Epithelial cell of prostate (primary cell): ENCODE measurements at regions not wholly inside any gene's neighbourhood (a gene's known extent, or its start where the extent isn't known, plus 50 kb on each side); places are given as distances from the start of the nearest gene placed in this dataset.
A peak's percentile ranks its signal among the peaks of the same experiment; 100 is the strongest.
"Not testable (repeated sequence)": the region's sequence is repeated elsewhere in the genome, so short reads cannot be mapped to it uniquely, and the experiment has no call there.

Experiments used
- DNase-seq: peaks from one replicate; pipeline ENCODE4 v3.0.0-alpha.2; 2011; ENCODE audit warnings: low read depth, low spot score
- H3K27ac ChIP-seq: fragments of 450-650 bp; 2 replicates; pipeline ENCODE4 v1.5.1; 2017; ENCODE audit warnings: mild to moderate bottlenecking

DNA sequence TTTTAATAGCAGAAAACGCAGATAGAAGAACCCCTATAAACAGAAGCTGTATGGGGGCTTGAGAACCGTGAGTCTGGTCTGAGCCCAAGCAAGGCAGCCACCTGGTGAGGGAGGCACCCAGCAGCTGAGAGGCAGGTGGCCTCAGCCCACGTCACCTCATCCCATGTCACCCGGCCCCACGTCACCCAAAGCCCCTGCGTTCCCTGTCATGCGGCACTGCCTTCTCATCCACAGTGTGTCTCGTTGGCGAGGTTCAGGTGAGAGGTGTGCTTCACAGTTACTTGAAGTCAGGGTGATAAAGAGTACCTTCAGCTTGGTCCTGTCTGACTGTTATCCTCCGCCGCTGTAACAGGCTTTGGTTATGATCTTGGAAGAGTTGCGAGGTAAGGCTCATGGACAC, 80.6 kb upstream of the IRX4 start:
- peak overlapping the region; percentile 89 for H3K27ac ChIP-seq
- no peak for DNase-seq

DNA sequence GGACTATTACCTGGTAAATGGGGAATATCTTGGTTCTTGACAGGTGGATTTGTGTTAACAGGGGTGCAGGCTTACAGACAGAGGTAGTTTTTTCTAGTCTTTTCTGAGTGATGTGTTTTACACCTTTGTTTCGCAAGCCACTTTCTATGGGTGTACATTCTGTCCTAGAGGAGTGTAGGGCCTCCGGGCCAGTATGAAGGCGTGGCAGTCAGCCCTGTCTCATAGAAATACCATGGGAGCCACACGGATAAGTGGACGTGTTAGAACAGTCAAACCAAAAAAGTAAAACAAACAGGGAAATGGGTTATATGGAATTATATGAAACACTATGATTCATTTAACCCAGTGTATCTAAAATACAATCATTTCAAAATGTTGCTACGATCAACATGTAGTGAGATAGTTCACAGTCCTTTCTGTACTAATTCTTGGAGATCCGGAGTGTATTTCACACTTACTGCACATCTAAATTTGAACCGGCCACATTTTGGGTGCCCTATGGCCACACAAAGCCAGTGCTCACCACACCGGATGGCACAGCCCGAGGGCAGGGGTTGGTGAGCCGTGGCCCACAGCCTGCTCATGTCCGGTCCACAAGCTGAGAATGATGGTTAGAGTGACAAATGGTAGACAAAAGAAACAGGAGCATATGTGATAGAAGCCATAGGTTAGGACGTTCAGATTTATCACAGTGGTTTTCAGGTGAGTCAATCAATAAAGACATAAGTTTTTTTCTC, 80.1 kb upstream of the IRX4 start:
- DNase-seq: peak; percentile 91
- H3K27ac ChIP-seq: peak overlapping the region; percentile 89

DNA sequence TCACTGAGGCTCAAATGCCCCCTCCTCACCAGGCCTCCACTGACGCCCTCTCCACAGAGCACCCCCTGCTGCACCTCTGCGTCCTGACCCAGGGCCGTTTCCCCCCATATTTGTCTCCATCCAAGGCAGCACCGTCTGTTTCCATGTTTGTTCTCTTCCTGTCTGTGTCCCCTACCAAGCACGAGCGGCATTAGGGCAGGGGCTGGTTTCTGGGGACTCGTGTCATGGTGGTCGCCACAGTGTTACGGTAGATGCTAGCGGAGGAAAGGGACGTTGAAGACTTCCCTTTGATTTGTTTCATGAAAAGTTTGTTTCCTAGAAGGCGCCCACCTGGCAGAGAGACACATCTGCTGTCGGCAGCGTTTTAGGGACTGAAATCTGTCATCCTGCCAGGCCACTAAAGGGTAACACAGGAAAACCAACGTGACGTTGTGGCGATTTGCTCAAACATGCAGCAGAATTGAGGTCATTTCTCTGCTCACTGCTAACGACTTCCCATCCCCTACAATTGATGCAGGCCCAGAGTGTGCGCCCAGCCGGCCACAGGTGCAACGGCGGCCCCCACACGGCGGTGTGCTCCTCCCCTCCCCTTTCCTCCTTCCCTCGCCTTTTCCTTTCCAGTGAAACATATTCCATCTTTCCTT, 79.3 kb upstream of the IRX4 start:
- no peak for DNase-seq
- H3K27ac ChIP-seq: peak overlapping the region; percentile 89

DNA sequence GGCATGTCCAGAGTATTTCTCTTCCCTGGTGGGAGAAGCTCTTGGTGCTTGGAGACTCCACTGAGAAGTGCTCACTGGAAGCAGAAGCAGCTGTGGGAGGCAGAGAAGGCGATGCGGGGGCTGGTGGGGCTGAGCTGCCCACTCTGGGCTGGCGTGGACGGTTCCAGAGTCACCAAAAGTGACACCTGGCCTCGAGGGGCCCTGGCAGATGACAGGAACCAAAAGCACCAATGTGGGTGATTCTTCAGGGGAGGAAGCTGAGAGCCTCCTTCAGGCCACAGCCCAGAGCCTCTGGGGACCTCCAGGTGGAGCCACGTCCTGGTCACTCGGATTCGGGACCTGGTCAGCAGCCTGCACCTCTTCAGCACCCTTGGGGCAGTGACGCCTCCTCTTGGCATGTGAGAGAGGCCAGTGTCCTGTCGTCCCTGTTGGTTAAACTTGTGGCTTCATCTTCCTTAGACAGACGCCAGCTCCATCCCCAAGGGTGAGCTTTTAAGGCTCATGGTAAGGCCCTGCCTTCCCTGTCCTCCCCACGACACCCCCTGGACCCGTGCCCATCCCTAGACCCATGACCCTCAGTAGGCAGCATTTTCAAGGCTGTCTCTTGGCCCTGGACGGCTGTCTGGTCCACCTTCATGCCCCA, 78.7 kb upstream of the IRX4 start:
- no peak for DNase-seq
- no peak overlapping the region for H3K27ac ChIP-seq

DNA sequence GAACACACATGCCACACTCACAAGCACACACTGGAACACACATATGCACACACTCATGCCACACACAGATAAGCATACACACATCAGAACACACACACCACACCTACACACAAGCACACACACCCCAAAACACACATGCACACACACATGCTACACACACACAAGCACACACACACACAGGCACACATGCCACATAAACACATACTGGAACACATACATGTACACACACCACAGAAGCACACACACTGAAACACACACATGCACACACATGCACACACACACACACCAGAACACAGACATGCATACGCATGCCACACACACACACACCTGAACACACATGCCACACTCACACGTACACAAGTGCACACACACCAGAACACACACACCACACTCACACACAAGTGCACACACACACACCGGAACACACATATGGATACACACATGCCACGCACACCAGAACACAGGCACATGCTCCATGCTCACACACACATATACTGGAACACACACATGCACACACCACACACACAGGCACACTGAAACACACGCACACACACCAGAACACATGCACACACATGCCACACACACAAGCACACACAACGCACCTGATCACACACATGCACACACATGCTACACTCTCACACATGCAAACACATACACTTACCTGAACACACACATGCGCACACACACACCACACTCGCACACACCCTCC, 78.0 kb upstream of the IRX4 start:
- no peak overlapping the region for H3K27ac ChIP-seq
- DNase-seq: no peak

DNA sequence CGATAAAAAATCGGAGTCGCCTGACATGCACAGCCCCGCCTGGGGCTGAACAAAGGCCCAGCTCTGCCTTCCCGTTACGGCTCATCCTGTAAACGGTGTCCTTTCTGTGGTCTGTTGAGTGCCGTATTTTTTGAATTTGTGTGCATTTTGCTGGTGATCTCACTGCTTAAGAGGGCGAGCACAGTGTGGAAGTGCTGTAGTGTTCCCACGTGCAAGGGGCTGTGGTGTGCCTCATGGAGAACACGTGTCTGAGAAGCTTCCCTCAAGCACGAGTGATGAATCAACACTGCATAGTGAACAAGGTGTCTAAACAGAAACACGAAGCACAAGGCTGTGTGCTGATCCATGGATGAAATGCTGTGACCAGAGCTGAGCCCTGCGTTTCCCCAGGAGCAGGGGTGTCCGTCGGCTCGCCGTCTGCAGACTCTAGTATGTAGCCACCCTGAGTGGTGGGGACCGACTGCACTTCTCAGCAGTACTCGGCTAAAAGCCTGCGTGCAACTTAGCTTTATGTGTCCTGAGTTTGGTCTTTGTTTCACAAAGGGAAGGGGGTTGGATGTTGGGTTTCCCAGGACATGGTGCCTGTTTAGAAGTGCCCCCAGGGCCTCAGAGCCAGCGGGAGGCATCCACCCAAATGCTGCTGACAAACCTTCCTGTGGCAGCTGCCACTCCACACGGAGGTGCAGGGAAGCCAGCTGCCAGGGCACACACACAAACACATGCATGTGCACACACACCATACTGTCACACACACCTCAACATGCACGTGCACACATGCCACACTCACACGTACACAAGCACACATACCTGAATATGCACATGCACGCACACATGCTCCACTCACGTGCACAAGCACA, 77.2 kb upstream of the IRX4 start:
- H3K27ac ChIP-seq: no peak overlapping the region
- DNase-seq: no peak

DNA sequence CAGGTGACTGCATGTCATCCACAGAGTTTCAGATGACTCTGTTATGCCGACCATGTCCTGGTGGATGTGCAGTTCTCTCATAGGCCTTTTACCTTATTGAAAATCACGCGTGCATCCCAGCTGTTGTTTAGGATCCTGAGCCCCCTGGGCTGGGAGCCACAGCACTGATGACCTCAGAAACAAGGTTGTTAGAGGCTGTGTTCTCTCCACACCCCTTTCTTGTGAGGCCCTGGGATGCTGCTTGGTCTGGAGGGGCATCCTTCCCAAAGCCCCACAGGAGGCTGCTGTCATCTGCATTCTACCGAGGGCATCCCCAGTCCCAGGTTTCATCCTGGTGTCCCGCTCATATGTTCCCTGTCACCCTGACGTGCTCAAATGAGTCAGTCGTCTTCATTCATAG, 76.5 kb upstream of the IRX4 start:
- no peak for DNase-seq

DNA sequence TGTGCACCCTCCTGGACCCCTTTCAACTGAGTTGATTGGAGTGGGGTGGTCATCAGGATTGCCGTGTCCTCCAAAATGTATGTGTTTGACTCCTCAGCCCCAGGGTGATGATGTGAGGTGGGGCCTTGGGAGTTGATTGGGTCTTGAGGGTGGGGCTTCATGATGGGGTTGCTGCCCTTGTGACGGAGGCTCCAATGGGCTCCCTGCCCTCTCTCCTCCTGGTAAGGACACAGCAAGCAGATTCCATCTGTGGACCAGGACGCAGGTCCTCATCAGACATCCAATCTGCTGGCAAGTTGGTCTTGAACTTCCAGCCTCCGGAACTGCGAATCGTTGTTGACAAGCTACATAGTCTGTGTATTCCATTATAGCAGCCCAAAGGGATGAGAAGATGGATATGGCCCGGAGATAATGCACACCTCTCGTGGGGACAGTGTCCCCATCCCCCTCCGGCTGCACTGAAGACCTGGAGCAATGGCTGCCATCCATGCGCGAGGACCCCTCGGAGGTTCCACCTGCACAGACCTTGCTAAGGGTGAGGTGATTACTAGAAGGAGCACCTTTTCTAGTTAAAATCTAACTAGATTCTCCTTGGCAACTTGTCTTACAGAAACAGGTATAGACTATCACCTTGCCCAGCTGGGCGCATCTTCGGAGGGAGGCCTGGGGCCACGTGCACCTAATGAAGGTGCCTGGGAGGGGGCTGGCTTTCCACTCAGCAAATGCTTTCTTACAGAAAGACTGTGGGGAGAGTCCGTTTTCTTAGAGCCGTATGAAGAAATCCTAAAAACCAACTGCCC, 75.7 kb upstream of the IRX4 start:
- no peak for DNase-seq
- no peak overlapping the region for H3K27ac ChIP-seq

More for the DNA sequence above, 76.5 kb upstream of the IRX4 start:
- H3K27ac ChIP-seq: no peak overlapping the region

DNA sequence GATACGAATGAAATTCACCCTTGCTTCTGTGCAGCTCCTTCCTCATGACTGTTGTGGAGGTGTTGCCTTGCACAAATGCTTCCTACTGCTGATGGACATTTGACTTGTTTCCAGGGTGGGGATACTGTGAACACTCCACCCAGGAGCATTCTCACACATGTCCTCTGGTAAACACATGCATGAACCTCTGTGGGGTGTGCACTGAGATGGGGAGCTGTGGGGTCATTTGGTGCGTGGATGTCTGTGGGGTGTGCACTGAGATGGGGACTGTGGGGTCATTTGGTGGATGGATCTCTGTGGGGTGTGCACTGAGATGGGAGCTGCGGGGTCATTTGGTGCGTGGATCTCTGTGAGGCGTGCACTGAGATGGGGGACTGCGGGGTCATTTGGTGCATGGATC, 72.9 kb upstream of the IRX4 start:
- DNase-seq: no peak
- no peak overlapping the region for H3K27ac ChIP-seq

DNA sequence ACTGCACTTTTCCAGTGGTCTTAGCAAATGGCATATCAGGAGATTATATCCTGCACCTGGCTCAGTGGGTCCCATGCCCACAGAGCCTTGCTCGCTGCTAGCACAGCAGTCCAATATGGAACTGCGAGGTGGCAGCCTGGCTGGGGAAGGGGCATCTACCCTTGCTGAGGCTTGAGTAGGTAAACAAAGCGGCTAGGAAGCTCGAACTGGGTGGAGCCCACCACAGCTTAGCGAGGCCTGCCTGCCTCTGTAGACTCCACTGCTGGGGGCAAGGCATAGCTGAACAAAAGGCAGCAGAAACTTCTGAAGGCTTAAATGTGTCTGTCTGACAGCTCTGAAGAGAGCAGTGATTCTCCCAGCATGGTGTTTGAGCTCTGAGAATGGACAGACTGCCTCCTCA, 71.0 kb upstream of the IRX4 start:
- not testable (repeated sequence) for DNase-seq, H3K27ac ChIP-seq

DNA sequence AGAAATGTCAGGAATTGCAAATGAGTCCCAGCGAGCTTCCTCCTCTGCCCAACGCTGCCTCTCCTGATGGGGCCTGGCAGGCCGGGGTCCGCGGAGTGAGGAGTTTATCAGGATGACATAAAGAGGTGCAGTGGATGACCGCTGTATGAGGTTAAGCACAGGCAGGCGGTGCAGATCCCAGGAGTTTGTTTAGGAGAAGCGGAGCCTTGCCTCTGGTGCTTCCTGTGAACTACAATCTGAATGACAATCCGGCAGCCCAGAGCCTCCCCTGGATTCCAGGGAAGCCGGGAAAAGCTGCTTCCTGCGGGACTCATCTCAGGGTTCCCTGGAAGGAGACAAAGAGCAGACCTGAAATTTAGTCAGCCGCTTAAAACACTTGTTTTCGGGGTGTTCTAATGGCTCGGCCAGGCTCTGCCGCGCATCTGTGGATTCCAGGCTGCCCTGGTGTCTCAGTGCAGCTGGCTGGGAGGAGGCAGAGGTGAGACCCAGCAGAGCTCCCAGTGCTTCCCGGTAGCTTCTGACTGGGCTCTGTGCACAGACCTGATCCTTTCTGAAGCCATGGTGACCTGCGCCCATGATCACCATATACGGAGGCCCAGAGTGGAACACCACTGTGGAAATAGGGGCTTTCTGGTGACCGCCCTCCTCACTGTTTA, 69.8 kb upstream of the IRX4 start:
- H3K27ac ChIP-seq: no peak overlapping the region
- DNase-seq: no peak

DNA sequence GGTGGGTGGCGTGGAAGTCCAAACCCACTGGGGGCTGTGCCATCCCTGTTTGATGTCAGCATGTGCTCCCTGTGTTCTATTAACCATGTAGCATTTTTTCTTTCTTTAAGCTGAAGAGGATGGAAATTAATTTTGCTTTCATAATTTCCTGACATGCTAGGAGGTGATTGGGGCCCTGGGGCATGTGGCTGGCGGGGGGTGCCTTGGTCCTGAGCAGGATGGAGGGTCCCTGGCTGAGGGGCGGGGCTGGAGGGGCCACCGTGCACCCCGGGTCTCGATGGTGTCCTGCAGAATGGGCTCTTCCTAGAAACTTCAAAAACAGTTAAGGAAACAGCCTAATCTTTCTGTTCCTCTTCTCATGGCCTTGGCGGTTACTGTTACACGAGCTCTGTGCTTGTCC, 69.3 kb upstream of the IRX4 start:
- DNase-seq: no peak
- H3K27ac ChIP-seq: no peak overlapping the region

DNA sequence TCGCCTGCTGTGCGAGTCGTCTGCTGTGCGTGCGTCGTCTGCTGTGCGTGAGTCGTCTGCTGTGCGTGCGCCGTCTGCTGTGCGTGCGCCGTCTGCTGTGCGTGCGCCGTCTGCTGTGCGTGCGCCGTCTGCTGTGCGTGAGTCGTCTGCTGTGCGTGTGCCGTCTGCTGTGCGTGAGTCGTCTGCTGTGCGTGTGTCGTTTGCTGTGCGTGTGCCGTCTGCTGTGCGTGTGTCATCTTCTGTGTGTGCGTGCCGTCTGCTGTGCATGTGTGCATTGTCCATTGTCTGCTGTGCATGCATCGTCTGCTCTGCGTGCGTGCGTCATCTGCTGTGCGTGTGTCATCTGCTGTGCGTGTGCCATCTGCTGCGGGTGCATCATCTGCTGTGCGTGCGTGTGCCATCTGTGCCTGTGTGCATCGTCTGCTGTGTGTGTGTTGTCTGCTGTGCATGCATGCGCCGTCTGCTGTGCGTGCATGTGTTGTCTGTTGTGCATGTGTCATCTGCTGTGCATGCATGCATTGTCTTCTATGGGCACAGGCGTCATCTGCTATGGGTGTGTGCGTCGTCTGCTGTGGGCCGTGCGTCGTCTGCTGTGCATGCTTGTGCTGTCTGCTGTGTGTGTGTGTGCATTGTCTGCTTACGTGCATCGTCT, 68.6 kb upstream of the IRX4 start:
- no peak overlapping the region for H3K27ac ChIP-seq

DNA sequence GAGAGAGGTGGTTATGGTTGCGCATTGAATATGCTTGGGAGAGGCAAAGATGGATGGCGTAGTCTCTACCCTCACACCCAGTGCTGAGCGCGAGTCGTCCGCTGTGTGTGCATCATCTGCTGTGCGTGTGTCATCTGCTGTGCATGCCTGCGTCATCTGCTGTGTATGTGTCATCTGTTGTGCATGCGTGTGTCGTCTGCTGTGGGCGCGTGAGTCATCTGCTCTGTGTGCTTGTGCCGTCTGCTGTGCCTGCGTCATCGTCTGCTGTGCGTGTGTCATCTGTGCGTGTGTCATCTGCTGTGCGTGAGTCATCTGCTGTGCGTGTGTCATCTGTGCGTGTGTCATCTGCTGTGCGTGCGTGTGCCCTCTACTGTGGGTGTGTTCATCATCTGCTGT, 68.0 kb upstream of the IRX4 start:
- H3K27ac ChIP-seq: peak overlapping the region; percentile 64
- no peak for DNase-seq

More for the DNA sequence above, 68.6 kb upstream of the IRX4 start:
- no peak for DNase-seq

DNA sequence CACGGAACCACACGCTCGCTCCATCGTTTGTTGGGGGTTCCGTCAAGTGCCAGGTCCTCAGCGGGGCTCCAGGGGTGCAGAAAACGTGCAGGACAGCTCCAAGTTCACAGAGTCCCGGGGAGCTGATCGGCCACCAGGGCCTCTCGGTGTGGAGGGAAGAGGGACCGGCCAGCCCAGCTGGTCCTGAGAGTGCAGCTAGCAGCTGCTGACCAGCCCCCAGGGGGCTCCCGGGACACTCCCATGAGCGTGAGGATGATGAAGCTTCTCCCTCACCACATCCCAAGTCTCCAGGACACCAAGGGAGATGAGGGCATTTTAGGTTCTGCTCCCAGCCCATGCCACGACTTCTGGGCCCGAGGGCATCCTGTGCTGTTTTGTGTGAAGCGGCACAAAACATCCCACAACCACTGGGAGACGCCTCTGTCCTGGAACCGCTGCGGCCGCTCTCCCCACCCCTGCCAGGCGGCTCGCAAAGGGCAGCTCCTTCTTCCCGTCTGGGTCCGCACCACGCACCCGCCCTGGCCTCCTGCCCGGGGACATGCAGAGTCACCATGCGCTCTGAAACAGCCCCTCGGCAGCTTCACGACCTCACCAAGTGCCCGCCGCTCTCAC, 67.5 kb upstream of the IRX4 start:
- DNase-seq: no peak
- peak overlapping the region; percentile 64 for H3K27ac ChIP-seq

DNA sequence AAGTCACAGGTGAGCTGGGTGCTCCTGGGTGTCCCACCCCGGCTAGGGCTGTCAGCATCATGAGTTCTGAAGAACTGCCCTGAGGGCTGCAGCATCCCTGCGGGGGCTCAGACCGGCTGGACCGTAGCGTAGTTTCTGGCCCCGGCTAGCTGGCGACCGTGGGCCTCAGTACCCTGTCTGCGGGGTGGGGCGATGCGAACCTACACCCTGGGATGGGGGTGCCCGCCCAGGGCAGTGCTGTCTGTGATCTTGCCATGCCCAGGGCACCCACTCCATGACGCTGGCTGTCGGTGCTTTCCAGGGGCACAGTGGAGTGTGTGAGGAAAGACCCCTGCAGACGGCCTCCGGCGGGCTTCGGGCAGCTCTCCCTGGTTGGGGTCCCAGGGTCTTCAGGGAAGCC, 66.5 kb upstream of the IRX4 start:
- no peak for DNase-seq
- peak overlapping the region; percentile 39 for H3K27ac ChIP-seq

DNA sequence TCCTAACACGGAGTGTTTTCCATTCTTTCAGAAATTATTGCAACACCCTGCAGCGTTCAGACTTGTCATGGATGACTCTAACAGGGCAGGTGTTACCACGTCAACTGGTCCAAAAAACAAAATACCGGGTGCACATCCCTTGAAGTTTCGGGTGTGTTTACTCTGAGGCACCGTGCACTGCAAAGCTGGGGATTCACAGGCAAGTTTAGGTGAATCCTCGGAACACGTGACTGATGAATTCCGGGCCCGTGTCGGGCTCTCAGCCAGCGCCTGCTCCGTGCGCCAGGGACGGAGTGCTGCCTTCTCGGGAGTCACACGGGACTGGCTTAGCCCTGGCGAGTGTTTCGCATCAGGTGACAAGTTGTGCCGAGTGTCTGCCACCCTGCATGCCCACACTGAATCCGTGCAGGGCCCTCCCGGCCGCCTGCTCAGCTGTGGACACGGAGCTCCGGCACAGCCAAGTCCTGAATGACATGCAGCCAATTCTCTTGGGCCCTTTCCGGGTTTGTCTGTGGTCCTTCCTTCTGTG, 66.0 kb upstream of the IRX4 start:
- peak overlapping the region; percentile 39 for H3K27ac ChIP-seq
- peak; percentile 90 for DNase-seq

DNA sequence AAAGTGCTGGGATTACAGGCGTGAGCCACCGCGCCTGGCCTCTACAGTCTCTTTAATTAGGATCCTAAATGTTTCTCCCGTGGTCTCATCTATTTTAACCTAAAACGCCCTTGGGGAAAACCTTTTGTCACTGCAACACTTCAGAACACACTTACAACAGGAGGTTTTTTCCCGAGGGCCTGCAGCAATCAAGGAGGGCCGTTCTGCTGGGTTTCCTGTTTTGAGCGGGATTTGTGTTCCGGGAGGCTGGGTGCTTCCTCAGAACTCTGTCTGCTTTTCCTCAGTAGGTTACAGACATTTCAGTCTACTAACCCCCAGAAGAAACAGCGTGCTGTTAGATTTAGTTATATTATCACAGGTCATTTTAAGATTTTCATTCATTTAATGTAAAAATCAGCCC, 65.4 kb upstream of the IRX4 start:
- H3K27ac ChIP-seq: peak overlapping the region; percentile 39

More for the DNA sequence above, 65.4 kb upstream of the IRX4 start:
- DNase-seq: no peak
